Natural killer cell treated with Interleukin-12 subunit alpha and Interleukin-12 subunit beta and Interleukin-15 and Interleukin-18, amount 100 ng/mL, for 72 hours (primary cell): ENCODE measurements at regions not wholly inside any gene's neighbourhood (a gene's known extent, or its start where the extent isn't known, plus 50 kb on each side); places are given as distances from the start of the nearest gene placed in this dataset.

Source experiments
- ATAC-seq, 2 donors: fragments of 150-1000 bp; cut with Tn5 transposase in 1 of 2; sonication (Bioruptor Pico), chemical (Tn5 transposase) in 1 of 2; 2 replicates each; pipeline ENCODE4 v1.10.0; 2021
- DNase-seq: peaks from one replicate; pipeline ENCODE4 v3.0.0; 2022; ENCODE audit warnings: low spot score
- H3K27ac Mint-ChIP-seq, 2 donors: 1 replicate in 1 of 2; 2 replicates in 1 of 2; pipeline ENCODE4 v1.8.0; 2022; ENCODE audit warnings: mixed read lengths in 2 of 2, mild to moderate bottlenecking in 1 of 2, moderate library complexity in 1 of 2
- H3K27me3 Mint-ChIP-seq, 2 donors: 1 replicate in 1 of 2; 2 replicates in 1 of 2; pipeline ENCODE4 v1.8.0; 2022; ENCODE audit warnings: mixed read lengths in 2 of 2
- H3K36me3 Mint-ChIP-seq: one replicate; pipeline ENCODE4 v1.8.0; 2022; ENCODE audit warnings: mixed read lengths
- H3K4me1 Mint-ChIP-seq, 2 donors: 1 replicate in 1 of 2; 2 replicates in 1 of 2; pipeline ENCODE4 v1.8.0; 2022; ENCODE audit warnings: low read depth in 2 of 2, mixed read lengths in 2 of 2, mild to moderate bottlenecking in 1 of 2
- H3K4me3 Mint-ChIP-seq: one replicate; pipeline ENCODE4 v1.8.0; 2022; ENCODE audit warnings: mixed read lengths
- H3K9me3 Mint-ChIP-seq: 2 replicates; pipeline ENCODE4 v1.8.0; 2022; ENCODE audit warnings: mixed read lengths

DNA sequence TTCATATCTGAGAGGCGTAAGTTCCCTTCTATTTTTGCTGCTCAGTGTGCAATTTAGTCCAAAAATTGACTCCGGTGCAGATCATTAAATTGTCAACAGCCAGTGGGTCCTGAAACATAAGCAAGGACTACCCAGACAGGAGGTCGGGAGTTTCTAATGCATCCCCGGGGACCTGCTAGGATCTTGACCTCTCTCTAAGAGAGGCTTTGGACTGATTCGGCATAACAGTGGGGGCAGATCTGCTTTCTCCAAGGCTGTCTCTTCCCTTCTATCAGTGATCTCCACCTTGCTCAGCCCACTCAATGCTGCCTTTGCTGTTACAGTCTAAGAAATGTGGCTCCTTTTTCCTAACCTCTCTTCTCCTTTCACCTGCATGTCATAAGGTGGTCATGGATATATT, 199.1 kb upstream of the NRP1 start:
- DNase-seq (no peak), ATAC-seq (no peak)
- H3K27ac Mint-ChIP-seq = no peak overlapping the region
- no peaks in the 10 kb centered on the region for H3K9me3 Mint-ChIP-seq
- no peaks in the 10 kb centered on the region for H3K36me3 Mint-ChIP-seq
- H3K27me3 Mint-ChIP-seq = peaks cover 30 to 61% of the 10 kb centered on the region in 2 donors
- H3K4me1 Mint-ChIP-seq = no peaks in the 10 kb centered on the region
- no peak overlapping the region for H3K4me3 Mint-ChIP-seq

GRCh38 chr10:33532901-33533300, 198.4 kb upstream of the NRP1 start:
- H3K9me3 Mint-ChIP-seq = no peaks in the 10 kb centered on the region
- no peaks in the 10 kb centered on the region for H3K4me1 Mint-ChIP-seq
- DNase-seq = no peak

DNA sequence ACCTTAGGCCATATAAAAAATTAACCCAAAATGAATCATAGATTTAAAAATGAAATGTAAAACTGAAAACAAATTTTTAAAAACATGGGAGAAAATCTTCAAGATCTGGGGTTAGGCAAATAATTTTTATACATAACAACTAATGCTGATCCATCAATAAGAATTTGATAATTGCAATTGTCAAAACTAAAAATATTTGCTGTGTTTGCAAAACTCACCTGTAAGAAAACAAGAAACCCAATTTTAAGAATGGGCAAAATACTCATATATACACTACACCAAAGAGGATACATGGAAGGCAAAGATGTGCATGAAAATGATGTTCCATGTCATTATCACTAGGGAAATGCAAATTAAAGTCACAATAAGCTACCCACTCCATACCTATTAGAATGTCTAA, 194.8 kb upstream of the NRP1 start:
- no peak for ATAC-seq
- peaks cover 17 to 32% of the 10 kb centered on the region in 2 donors for H3K27me3 Mint-ChIP-seq
- no peak for DNase-seq
- H3K36me3 Mint-ChIP-seq = no peaks in the 10 kb centered on the region
- H3K9me3 Mint-ChIP-seq = no peaks in the 10 kb centered on the region
- H3K4me1 Mint-ChIP-seq = no peaks in the 10 kb centered on the region
- H3K27ac Mint-ChIP-seq = no peak overlapping the region
- no peak overlapping the region for H3K4me3 Mint-ChIP-seq

More at GRCh38 chr10:33532901-33533300, 198.4 kb upstream of the NRP1 start:
- Mint-ChIP-seq H3K4me3 (no peak overlapping the region), H3K36me3 (no peaks in the 10 kb centered on the region), H3K27me3 (peaks cover 25 to 54% of the 10 kb centered on the region in 2 donors), H3K27ac (no peak overlapping the region)
- no peak for ATAC-seq

DNA sequence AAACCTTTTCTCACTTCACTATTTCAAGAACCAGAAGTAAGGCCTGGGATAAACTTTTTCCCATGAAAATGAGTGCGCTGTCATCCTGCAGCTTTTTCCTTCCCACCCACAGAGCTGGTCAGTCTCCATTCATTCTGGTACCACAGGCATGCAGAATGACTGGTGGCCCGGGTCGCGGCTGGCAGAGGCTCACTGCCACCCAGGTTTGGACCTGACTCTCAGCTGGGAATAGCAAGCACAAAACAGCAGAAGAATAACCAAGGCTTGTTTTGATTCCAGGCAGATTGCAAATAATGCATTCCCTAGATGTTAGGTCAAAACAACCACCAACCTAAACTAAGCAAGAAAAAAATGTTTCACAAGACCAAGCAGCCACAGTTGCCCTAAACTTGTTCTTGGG, 190.5 kb upstream of the NRP1 start:
- Mint-ChIP-seq H3K27me3 (peaks cover 22 to 45% of the 10 kb centered on the region in 2 donors), H3K4me3 (no peak overlapping the region), H3K36me3 (no peaks in the 10 kb centered on the region), H3K9me3 (peaks cover 3% of the 10 kb centered on the region), H3K27ac (no peak overlapping the region), H3K4me1 (no peaks in the 10 kb centered on the region)
- no peak for DNase-seq
- no peak for ATAC-seq

DNA sequence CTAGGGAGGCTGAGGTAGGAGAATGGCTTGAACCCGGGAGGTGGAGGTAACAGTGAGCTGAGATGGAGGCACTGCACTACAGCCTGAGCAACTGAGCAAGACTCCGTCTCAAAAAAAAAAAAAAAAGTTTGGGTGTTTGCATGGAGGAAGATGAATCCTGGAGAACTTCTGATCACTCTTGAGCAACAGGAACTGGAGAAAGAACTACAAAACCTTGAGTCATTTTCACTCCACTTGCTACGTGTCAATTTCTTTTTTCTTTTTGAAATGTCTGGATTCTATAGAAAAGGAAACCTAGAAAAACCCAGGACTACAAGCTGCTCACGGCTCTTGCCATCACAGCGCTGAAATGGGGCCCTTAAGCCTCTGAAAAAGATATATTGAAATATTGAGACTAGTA, 189.6 kb upstream of the NRP1 start:
- no peak overlapping the region for H3K4me3 Mint-ChIP-seq
- no peak overlapping the region for H3K27ac Mint-ChIP-seq
- H3K27me3 Mint-ChIP-seq = peaks cover 20 to 42% of the 10 kb centered on the region in 2 donors
- H3K36me3 Mint-ChIP-seq = no peaks in the 10 kb centered on the region
- H3K4me1 Mint-ChIP-seq = no peaks in the 10 kb centered on the region
- H3K9me3 Mint-ChIP-seq = peaks cover 3% of the 10 kb centered on the region
- ATAC-seq (no peak), DNase-seq (no peak)

- no peak for DNase-seq
Measured at GRCh38 chr10:33523236-33523792, 188.8 kb upstream of the NRP1 start.

GRCh38 chr10:33521904-33522303, 187.4 kb upstream of the NRP1 start:
- no peak for ATAC-seq
- Mint-ChIP-seq H3K27ac (no peak overlapping the region), H3K4me1 (no peaks in the 10 kb centered on the region), H3K36me3 (no peaks in the 10 kb centered on the region), H3K4me3 (no peak overlapping the region), H3K27me3 (peaks cover 18 to 50% of the 10 kb centered on the region in 2 donors), H3K9me3 (peaks cover 3% of the 10 kb centered on the region)
- DNase-seq = no peak

More at GRCh38 chr10:33523236-33523792, 188.8 kb upstream of the NRP1 start:
- H3K36me3 Mint-ChIP-seq = no peaks in the 10 kb centered on the region
- ATAC-seq = no peak
- no peaks in the 10 kb centered on the region for H3K4me1 Mint-ChIP-seq
- no peak overlapping the region for H3K27ac Mint-ChIP-seq
- peaks cover 3% of the 10 kb centered on the region for H3K9me3 Mint-ChIP-seq
- H3K4me3 Mint-ChIP-seq = no peak overlapping the region
- peaks cover 20 to 49% of the 10 kb centered on the region in 2 donors for H3K27me3 Mint-ChIP-seq

DNA sequence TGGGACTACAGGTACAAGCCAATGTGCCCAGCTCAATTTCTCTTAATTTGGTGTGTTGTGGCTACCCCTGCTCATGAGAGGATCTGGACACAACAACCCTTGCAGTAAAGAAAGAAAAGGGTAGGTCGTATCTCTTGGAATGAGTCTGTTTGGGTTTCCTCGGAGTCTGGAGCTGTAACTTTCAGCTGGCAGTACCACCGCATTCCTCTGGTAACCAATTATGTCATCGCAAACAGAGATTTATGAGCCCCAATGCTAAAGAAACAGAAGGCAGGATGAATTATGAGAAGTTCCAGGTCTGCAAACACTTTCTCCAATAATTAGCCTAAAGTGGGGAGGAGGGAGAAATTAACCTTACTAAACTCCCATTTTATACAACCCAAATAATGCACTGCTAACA, 186.6 kb upstream of the NRP1 start:
- peaks cover 18 to 50% of the 10 kb centered on the region in 2 donors for H3K27me3 Mint-ChIP-seq
- DNase-seq (no peak), ATAC-seq (no peak)
- no peak overlapping the region for H3K27ac Mint-ChIP-seq
- no peaks in the 10 kb centered on the region for H3K4me1 Mint-ChIP-seq
- no peak overlapping the region for H3K4me3 Mint-ChIP-seq
- peaks cover 3% of the 10 kb centered on the region for H3K9me3 Mint-ChIP-seq
- no peaks in the 10 kb centered on the region for H3K36me3 Mint-ChIP-seq

DNA sequence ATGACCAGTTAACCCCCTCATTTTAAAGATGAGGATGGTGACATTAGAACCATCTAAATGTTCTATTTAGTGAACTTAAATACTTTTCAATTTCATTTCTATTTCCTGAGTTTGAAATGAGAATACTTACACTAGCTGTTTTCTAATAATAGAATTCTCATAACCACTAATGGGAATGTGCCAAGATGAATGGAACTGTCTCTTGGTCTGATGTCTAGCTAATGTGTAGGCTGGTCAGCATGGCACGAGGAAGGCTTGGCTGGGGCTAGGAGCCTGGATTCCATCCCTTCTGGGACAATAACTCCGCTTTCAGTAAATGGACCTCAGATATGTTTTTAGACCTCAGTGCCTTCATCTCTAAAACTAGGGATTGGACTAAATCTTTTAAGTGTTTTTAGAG, 185.8 kb upstream of the NRP1 start:
- Mint-ChIP-seq H3K4me1 (no peaks in the 10 kb centered on the region), H3K27me3 (peaks cover 18 to 50% of the 10 kb centered on the region in 2 donors)
- no peak for ATAC-seq

GRCh38 chr10:33519130-33519860, 184.8 kb upstream of the NRP1 start:
- ATAC-seq = no peak

More for the DNA sequence above, 185.8 kb upstream of the NRP1 start:
- Mint-ChIP-seq H3K4me3 (no peak overlapping the region), H3K36me3 (no peaks in the 10 kb centered on the region), H3K9me3 (peaks cover 3% of the 10 kb centered on the region), H3K27ac (no peak overlapping the region)
- no peak for DNase-seq

DNA sequence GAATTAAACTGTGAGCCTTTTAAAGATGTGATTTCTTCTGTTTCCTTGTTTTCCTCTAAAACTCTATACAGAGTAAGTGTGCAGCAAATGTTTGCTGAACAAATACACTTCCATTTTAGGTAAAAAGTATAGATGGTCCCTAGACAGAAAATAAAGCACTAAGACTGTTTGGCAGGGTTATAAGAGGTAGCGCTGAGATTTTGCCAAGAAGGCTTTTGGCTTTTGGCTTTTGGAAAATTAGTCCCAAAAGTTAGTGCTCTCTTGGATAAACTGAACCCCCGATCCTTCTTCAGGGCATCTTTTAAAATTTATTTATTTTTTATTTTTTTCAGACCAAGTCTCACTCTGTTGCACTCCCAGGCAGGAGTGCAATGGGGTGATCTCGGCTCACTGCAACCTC, 175.7 kb upstream of the NRP1 start:
- no peak for DNase-seq
- H3K9me3 Mint-ChIP-seq = no peaks in the 10 kb centered on the region
- no peak for ATAC-seq
- H3K27me3 Mint-ChIP-seq = peaks cover 11 to 13% of the 10 kb centered on the region in 2 donors
- no peak overlapping the region for H3K4me3 Mint-ChIP-seq
- H3K36me3 Mint-ChIP-seq = no peaks in the 10 kb centered on the region
- H3K27ac Mint-ChIP-seq = no peak overlapping the region
- H3K4me1 Mint-ChIP-seq = peaks cover 3 to 9% of the 10 kb centered on the region in 2 donors

More at GRCh38 chr10:33519130-33519860, 184.8 kb upstream of the NRP1 start:
- Mint-ChIP-seq H3K4me1 (no peaks in the 10 kb centered on the region), H3K36me3 (no peaks in the 10 kb centered on the region), H3K4me3 (no peak overlapping the region), H3K27ac (no peak overlapping the region), H3K9me3 (peaks cover 3% of the 10 kb centered on the region), H3K27me3 (peaks cover 18 to 45% of the 10 kb centered on the region in 2 donors)
- DNase-seq = no peak

DNA sequence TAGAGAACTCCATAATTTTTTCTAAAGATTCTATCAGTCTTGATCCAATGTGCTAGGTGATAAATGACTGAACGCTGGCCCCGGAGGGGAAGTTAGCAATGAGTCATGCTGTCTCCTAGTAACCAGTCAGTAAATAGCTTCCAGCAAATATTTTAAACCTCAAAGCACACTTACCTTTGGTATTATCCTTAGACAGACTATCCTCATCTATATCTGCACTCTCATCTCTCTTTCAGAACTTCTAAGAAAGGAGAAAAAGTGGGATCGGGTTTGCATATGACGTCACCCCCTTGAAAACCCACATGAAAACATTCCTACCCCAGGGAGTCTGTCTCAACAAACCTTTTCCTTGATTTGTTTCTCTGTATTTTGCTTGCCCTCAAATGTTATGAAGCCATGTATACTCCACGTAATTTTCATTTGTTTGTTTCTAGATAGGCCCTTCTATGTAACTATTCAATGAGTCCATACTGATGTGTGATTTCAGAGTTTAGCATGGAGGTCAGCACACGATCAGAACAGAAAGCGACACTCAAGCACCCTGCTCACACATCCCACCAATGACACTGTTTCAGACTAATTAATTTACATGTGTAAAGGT, 174.9 kb upstream of the NRP1 start:
- no peak overlapping the region for H3K4me3 Mint-ChIP-seq

DNA sequence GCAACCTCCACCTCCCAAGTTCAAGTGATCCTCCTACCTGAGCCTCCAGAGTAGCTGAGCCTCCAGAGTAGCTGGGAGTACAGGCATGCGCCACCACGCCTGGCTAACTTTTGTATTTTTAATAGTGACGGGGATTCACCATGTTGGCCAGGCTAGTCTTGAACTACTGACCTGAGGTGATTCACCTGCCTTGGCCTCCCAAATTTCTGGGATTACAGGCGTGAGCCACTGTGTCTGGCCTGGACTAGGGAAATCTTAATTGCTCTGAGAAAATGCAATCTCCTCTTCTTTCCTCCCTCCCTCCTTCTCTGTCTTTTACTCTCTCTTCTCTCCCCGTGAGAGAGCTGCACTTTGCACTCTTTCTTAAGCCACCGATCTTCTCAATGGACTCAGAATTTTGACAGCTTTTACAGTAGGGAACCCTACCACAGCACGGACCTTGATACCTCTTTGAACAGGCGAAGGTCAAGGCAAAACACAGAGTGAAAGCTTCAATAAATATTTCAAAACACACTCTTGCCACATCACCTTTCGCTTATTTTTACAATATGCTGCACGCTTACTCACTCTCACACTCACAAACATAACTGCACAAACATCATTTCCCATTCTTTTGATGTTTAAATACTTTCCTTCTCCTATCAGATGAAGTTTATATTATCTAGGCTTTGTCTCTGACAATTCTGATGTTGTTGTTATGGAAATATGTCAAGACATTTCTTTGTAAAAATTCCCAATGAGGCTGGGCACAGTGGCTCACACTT, 173.4 kb upstream of the NRP1 start:
- Mint-ChIP-seq H3K4me3 (no peak overlapping the region), H3K36me3 (no peaks in the 10 kb centered on the region), H3K9me3 (no peaks in the 10 kb centered on the region), H3K27ac (no peak overlapping the region), H3K27me3 (peaks cover 18 to 21% of the 10 kb centered on the region in 2 donors), H3K4me1 (peaks cover 3 to 9% of the 10 kb centered on the region in 2 donors)
- ATAC-seq (no peak), DNase-seq (no peak)

More for the DNA sequence above, 174.9 kb upstream of the NRP1 start:
- peaks cover 16 to 18% of the 10 kb centered on the region in 2 donors for H3K27me3 Mint-ChIP-seq
- ATAC-seq (peak; percentile 65 to 81), DNase-seq (no peak)
- H3K4me1 Mint-ChIP-seq = peaks cover 3 to 9% of the 10 kb centered on the region in 2 donors
- peak overlapping the region in 1 of 2 donors; percentile 15 for H3K27ac Mint-ChIP-seq
- H3K36me3 Mint-ChIP-seq = no peaks in the 10 kb centered on the region
- no peaks in the 10 kb centered on the region for H3K9me3 Mint-ChIP-seq
